Right ventricle myocardium inferior (tissue), 1 donor: ENCODE measurements at regions not wholly inside any gene's neighbourhood (a gene's known extent, or its start where the extent isn't known, plus 50 kb on each side); places are given as distances from the start of the nearest gene placed in this dataset.

Experiments
- ATAC-seq: fragments of 200-7000 bp; cut with Tn5 transposase; one replicate; pipeline ENCODE4 v1.9.1; 2020; ENCODE audit warnings: mild to moderate bottlenecking, moderate library complexity
- DNase-seq: peaks from one replicate; pipeline ENCODE4 v3.0.0; 2021; ENCODE audit errors: missing footprints
- intact Hi-C: fragments of 100-400 bp; cut with DNase I; formaldehyde crosslinking; loops from one replicate; pipeline ENCODE4 v1.11.0; 2022
- donor health status: DM: no; HTN: yes; CAD: no; lungs with severe emphysema.

GRCh38 chr1:112793631-112794565 is 78.8 kb upstream of the PPM1J start:
- DNase-seq, result no peak
- intact Hi-C loops, result no loop called here
- no peak for ATAC-seq

- DNase-seq, result no peak
- ATAC-seq, result no peak
- intact Hi-C loops, result no loop called here
These were observed 76.6 kb upstream of the PPM1J start for GRCh38 chr1:112791723-112792104.

GRCh38 chr1:112790920-112791722 is 76.0 kb upstream of the PPM1J start:
- ATAC-seq, result no peak
- no peak for DNase-seq
- intact Hi-C loops, result no loop called here

- ATAC-seq (no peak), DNase-seq (no peak)
- intact Hi-C loops, result no loop called here
These were observed 73.4 kb upstream of the PPM1J start for GRCh38 chr1:112788561-112788960.

DNA sequence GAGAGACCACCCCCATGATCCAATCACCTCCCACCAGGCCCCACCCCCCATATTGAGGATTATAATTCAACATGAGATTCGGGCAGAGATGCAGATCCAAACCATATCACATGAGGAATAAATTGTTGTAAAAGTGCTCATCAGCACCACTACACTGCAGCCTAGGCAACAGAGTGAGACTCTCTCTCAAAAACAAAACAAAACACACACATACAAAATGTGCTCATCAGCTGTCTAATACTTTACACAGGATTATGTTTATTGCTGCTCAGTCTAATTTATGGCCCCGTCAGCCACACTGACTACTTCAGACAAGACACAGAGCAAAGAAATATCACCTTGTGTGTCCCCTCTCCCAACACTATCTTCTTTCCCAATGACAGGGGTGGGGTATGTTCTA is 72.9 kb upstream of the PPM1J start:
- DNase-seq, result no peak
- no peak for ATAC-seq
- intact Hi-C loops, result no loop called here

GRCh38 chr1:112783059-112783458 is 67.9 kb upstream of the PPM1J start:
- no peak for DNase-seq
- ATAC-seq, result no peak
- intact Hi-C loops, result no loop called here

- no peak for DNase-seq
- intact Hi-C loops, result no loop called here
- no peak for ATAC-seq
These were observed 64.8 kb upstream of the PPM1J start for GRCh38 chr1:112779665-112780526.

DNA sequence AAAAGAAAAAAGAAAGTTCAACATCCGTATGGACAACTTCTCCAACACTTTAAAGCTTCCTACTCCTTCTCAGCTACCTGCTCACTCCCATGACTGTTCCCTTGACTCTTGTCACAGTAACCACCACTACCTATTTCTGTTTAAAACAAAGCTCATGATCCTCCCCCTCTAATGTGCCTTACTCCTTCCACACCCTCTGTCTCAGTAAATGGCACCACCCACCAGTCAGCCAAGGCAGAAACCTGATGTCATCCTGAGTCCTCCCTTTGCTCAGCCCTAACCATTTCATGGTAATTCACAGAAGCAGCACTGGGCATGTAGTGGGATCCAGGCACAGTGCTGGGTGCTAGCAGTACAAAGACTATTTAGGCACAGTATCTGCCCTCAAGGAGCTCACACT is 63.0 kb upstream of the PPM1J start:
- intact Hi-C loops, result no loop called here
- DNase-seq, result no peak
- no peak for ATAC-seq

GRCh38 chr1:112776688-112777087 is 61.6 kb upstream of the PPM1J start:
- ATAC-seq (no peak), DNase-seq (no peak)
- intact Hi-C loops, result no loop called here

- ATAC-seq (no peak), DNase-seq (no peak)
- intact Hi-C loops, result no loop called here
These were observed 57.6 kb upstream of the PPM1J start for GRCh38 chr1:112772781-112773180.

GRCh38 chr1:112770724-112771123 is 55.6 kb upstream of the PPM1J start:
- intact Hi-C loops, result no loop called here
- ATAC-seq, result no peak
- no peak for DNase-seq

- intact Hi-C loops, result no loop called here
- DNase-seq (no peak), ATAC-seq (no peak)
These were observed 54.5 kb upstream of the PPM1J start for GRCh38 chr1:112769611-112770010.

- no peak for ATAC-seq
- intact Hi-C loops, result no loop called here
These were observed 52.5 kb upstream of the PPM1J start for GRCh38 chr1:112767646-112768045.

More at GRCh38 chr1:112767646-112768045, 52.5 kb upstream of the PPM1J start:
- no peak for DNase-seq
